K562 (cell line): ENCODE measurements at regions not wholly inside any gene's neighbourhood (a gene's known extent, or its start where the extent isn't known, plus 50 kb on each side); places are given as distances from the start of the nearest gene placed in this dataset.
A peak's percentile ranks its signal among the peaks of the same experiment; 100 is the strongest.

ENCODE experiments used
- ATAC-seq: fragments of 200-7000 bp; cut with Tn5 transposase; 3 replicates; pipeline ENCODE4 v1.9.1; 2020; ENCODE audit warnings: moderate library complexity
- BruUV-seq: library from RNA; stranded (reverse); fragments of 400-500 nt; replicated peaks from 2 replicates; lab custom pipeline; 2021; lab: Mats Ljungman, UMichigan
- CTCF ChIA-PET: fragments of 300-600 bp; formaldehyde crosslinking; extraction: SDS; loops from one replicate; lab custom pipeline; 2021; ENCODE audit warnings: low intra/inter-chr PET ratio; lab: Yijun Ruan, JAX
- POLR2A ChIA-PET: fragments of 300-600, 350-650 bp; sonication (Branson Sonifier 250); formaldehyde crosslinking; extraction: SDS; loops from one replicate; lab custom pipeline; 2021; ENCODE audit warnings: antibody characterized with exemption, inconsistent platforms; lab: Yijun Ruan, JAX
- DNase-seq, 4 experiments: peaks; one replicate each; pipeline versions ENCODE4 v3.0.0 to v3.0.0-alpha.2; 2011 to 2018; ENCODE audit warnings: low spot score in 3 of 4, mixed read lengths in 3 of 4; ENCODE audit errors: extremely low read depth in 1 of 4
- FAIRE-seq: peaks from 2 replicates; lab custom pipeline; 2011; peaks lifted over from hg19 to GRCh38; lab: Jason Lieb, UNC
- H2AFZ ChIP-seq: 2 replicates; pipeline ENCODE4 v1.6.0; 2011; ENCODE audit warnings: low read depth, low read length, control low read depth, inconsistent platforms
- H3K27ac ChIP-seq: fragments of 200-600 bp; 3 replicates; pipeline ENCODE4 v1.8.0; 2011; ENCODE audit warnings: low read depth, mild to moderate bottlenecking, control low read depth, inconsistent platforms, low read length, moderate library complexity, mixed read lengths; ENCODE audit errors: extremely low read depth
- H3K27me3 ChIP-seq, 2 experiments: fragments of 300-600 bp in 1 of 2; 2 replicates in 1 of 2; 3 replicates in 1 of 2; pipeline versions ENCODE4 v1.6.0 to v1.8.0; 2011; ENCODE audit warnings: inconsistent platforms in 2 of 2, low read length in 2 of 2, mild to moderate bottlenecking in 1 of 2, mixed read lengths in 1 of 2, moderate library complexity in 1 of 2; ENCODE audit not compliant: control insufficient read depth in 2 of 2, insufficient read depth in 2 of 2
- H3K36me3 ChIP-seq: fragments of 300-600 bp; 3 replicates; pipeline ENCODE4 v1.8.0; 2011; ENCODE audit warnings: mild to moderate bottlenecking, low read length, inconsistent platforms; ENCODE audit not compliant: control insufficient read depth, insufficient read depth
- H3K4me1 ChIP-seq, 2 experiments: fragments of 200-600 bp in 1 of 2; replicated peaks in 1 of 2; 2 replicates in 1 of 2; 3 replicates in 1 of 2; pipeline versions ENCODE4 v1.5.1 to v1.8.0; 2011; ENCODE audit warnings: inconsistent platforms in 2 of 2, low read length in 2 of 2, mild to moderate bottlenecking in 1 of 2, mixed read lengths in 1 of 2, moderate library complexity in 1 of 2; ENCODE audit not compliant: control insufficient read depth in 2 of 2, insufficient read depth in 2 of 2
- H3K4me2 ChIP-seq: 2 replicates; pipeline ENCODE4 v1.6.1; 2011; ENCODE audit warnings: low read length, control low read depth, inconsistent platforms, mixed read lengths; ENCODE audit not compliant: insufficient read depth
- H3K4me3 ChIP-seq: fragments of 200-600 bp; sonication (generic), shearing (Covaris generic); 2 replicates; pipeline ENCODE4 v1.5.1; 2016; ENCODE audit warnings: control low read depth, inconsistent platforms
- H3K79me2 ChIP-seq: fragments of 200-600 bp; 3 replicates; pipeline ENCODE4 v1.8.0; 2011; ENCODE audit warnings: low read length, inconsistent platforms; ENCODE audit not compliant: control insufficient read depth, insufficient read depth
- H3K9ac ChIP-seq, 2 experiments: 2 replicates each; pipeline versions ENCODE4 v1.6.0 to v1.6.1; 2011; ENCODE audit warnings: low read depth in 2 of 2, low read length in 2 of 2, control low read depth in 1 of 2, inconsistent platforms in 1 of 2, mild to moderate bottlenecking in 1 of 2, mixed read lengths in 1 of 2; ENCODE audit not compliant: insufficient read depth in 1 of 2
- H3K9me1 ChIP-seq: one replicate; pipeline ENCODE4 v1.6.0; 2011; ENCODE audit warnings: inconsistent platforms, mild to moderate bottlenecking, low read length, moderate library complexity; ENCODE audit not compliant: control insufficient read depth, insufficient read depth
- H3K9me3 ChIP-seq: replicated peaks from 2 replicates; pipeline ENCODE4 v1.5.1; 2011; ENCODE audit warnings: low read depth, low read length, inconsistent platforms; ENCODE audit not compliant: control insufficient read depth, insufficient read depth
- H4K20me1 ChIP-seq: replicated peaks from 2 replicates; pipeline ENCODE4 v1.6.1; 2011; ENCODE audit warnings: low read length, inconsistent platforms, mixed read lengths; ENCODE audit not compliant: control insufficient read depth, insufficient read depth
- CTCF ChIP-seq, 3 experiments: IDR thresholded peaks in 2 of 3; conservative IDR thresholded peaks in 1 of 3; 2 replicates each; pipeline ENCODE4 v1.5.1; 2011 to 2012; ENCODE audit warnings: low read length in 3 of 3, mild to moderate bottlenecking in 3 of 3, control low read depth in 2 of 3, improper control_type of control experiment in 1 of 3, inconsistent platforms in 1 of 3, low read depth in 1 of 3, mixed read lengths in 1 of 3, moderate library complexity in 1 of 3; ENCODE audit not compliant: insufficient read depth in 2 of 3
- RAD21 ChIP-seq, 2 experiments: fragments of 250-450 bp in 1 of 2; fragments of 450-650 bp in 1 of 2; sonication (Bioruptor Pico) in 1 of 2; formaldehyde crosslinking in 1 of 2; IDR thresholded peaks in 1 of 2; conservative IDR thresholded peaks in 1 of 2; 2 replicates each; pipeline versions ENCODE4 v1.4.0 to v1.8.0; 2020 to 2022; ENCODE audit warnings: mild to moderate bottlenecking in 2 of 2, moderate library complexity in 1 of 2
- RB1 ChIP-seq: fragments of 450-650 bp; IDR thresholded peaks from 2 replicates; pipeline ENCODE4 v1.6.1; 2017; ENCODE audit warnings: low read depth, mild to moderate bottlenecking
- ZEB2 ChIP-seq: fragments of 450-650 bp; IDR thresholded peaks from 2 replicates; pipeline ENCODE4 v1.6.1; 2016
- WGBS: fragments of 100-300 bp; shearing (Covaris generic); methylation state at CpG from one replicate; pipeline ENCODE4 v1.1.6; 2016; ENCODE audit warnings: low coverage, mixed read lengths; ENCODE audit not compliant: insufficient coverage; ENCODE audit errors: missing lambda C conversion rate; 5-methylcytosine and 5-hydroxymethylcytosine counted together
- in situ Hi-C: fragments of 300-500 bp; cut with MboI; formaldehyde crosslinking; loops from 4 replicates; pipeline ENCODE4 v1.15.0; 2018; ENCODE audit warnings: inconsistent platforms, mixed read lengths
- intact Hi-C: fragments of 100-400 bp; cut with micrococcal nuclease; formaldehyde crosslinking; loops from 2 replicates; pipeline ENCODE4 v1.14.2; 2022

GRCh38 chr11:23540101-23540561, 679.9 kb upstream of the CCDC179 start:
- intact Hi-C loops (no loop called here), in situ Hi-C loops (no loop called here)
- Histone ChIP-seq H3K9me1 (no peaks in the 10 kb centered on the region), H3K4me3 (no peak overlapping the region), H3K36me3 (no peaks in the 10 kb centered on the region), H3K79me2 (no peaks in the 10 kb centered on the region), H3K9me3 (no peaks in the 10 kb centered on the region; the same call in 1 of the 2 replicates), H3K4me1 (no peaks in the 10 kb centered on the region), H3K4me2 (no peak overlapping the region), H3K27ac (no peak overlapping the region), H3K27me3 (no peaks in the 10 kb centered on the region), H3K9ac (no peak overlapping the region), H4K20me1 (no peaks in the 10 kb centered on the region), H2AFZ (no peak overlapping the region)
- 0% methylated on average over 6 of the region's 8 CpGs for WGBS
- TF ChIP-seq ZEB2 (no peak), CTCF (IDR thresholded peaks at IDR 0.05 in 2 of 3, conservative IDR thresholded peaks at IDR 0.05 in 1 of 3; ENCODE audit: insufficient read depth in 2 of 3, low read depth in 1 of 3, low read length in 3 of 3) (peak; percentile 11 to 45 (median 42); a peak in 4 of 6 replicates), RB1 (no peak), RAD21 (CRISPR knock-in tag; conservative IDR thresholded peaks at IDR 0.05 in 1 of 2, IDR thresholded peaks at IDR 0.05 in 1 of 2) (peak in 1 of 2 experiments; percentile 40; a peak in 2 of 4 replicates)
- POLR2A ChIA-PET: no interaction called here
- no TSS peak for BruUV-seq
- DNase-seq: peak; percentile 13 to 19 (median 16)
- CTCF ChIA-PET: no interaction called here
- no peak for FAIRE-seq
- ATAC-seq: peak; percentile 35; the same call in 2 of the 3 replicates
